GM19328 (cell line): ENCODE measurements at regions not wholly inside any gene's neighbourhood (a gene's known extent, or its start where the extent isn't known, plus 50 kb on each side); places are given as distances from the start of the nearest gene placed in this dataset.

Experiments
- ATAC-seq: cut with Tn5 transposase; IDR thresholded peaks from one replicate; pipeline ENCODE4 v1.9.1; 2021; ENCODE audit warnings: mild to moderate bottlenecking, moderate library complexity; ENCODE audit not compliant: unreplicated experiment

DNA sequence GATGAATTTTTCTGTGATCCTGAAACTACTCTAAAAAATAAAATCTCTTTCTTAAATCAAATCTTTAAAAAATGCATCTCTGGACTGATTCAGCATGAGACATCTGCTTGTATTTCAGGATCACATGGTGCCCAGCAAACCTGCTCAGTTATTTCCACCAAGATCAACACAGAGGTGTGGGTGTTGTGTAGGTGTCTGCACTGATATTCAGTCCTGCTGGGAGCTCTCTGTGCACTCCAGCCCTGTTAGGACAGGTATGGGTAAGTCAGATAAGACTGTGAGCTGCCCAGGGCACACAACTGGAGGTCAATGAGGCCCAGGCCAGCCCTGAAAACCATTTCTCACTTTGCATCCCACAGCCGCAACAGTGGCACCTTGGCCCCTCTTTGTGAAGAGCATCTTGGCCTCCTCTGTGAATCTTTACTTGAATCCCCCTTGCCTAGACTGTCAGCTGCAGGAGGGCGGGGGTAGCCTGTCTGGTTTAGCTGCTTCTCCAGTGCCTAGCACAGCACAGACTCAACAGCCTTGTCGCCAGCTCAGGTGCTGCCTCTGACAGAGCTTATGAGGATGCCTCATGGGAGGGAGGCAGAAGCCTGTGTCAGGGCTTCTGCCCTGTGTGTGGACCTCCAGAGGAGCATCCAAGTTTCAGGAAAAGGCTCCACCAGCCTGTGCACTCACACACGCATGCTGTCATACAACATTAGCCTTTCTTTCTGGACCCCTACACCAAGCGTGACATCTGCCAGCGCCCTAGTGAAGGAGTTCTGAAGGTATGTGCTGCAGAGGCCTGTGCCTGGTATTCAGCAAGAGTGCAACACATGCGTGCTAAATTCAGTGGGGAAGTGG lies 187.6 kb upstream of the CST7 start:
- no peak for ATAC-seq

DNA sequence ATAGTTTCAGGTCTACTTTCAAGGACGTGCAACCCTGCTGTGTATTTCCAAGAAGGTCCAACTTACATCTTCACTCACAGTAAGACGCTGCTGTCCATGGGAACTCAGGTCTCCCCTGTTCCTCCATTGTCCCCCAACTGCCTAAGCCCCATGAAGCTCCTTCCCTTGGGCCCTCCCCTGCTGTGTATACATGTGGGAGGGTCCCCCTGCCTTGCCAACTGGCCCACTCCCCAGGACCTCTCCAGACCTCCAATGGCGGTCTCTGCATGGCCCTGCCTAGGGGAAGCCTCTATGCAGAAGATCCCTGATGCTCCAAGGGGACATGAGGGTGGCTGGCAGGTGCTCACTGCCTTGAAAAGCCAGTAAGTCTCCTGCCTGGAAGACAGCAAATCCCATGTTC lies 186.7 kb upstream of the CST7 start:
- ATAC-seq: no peak

DNA sequence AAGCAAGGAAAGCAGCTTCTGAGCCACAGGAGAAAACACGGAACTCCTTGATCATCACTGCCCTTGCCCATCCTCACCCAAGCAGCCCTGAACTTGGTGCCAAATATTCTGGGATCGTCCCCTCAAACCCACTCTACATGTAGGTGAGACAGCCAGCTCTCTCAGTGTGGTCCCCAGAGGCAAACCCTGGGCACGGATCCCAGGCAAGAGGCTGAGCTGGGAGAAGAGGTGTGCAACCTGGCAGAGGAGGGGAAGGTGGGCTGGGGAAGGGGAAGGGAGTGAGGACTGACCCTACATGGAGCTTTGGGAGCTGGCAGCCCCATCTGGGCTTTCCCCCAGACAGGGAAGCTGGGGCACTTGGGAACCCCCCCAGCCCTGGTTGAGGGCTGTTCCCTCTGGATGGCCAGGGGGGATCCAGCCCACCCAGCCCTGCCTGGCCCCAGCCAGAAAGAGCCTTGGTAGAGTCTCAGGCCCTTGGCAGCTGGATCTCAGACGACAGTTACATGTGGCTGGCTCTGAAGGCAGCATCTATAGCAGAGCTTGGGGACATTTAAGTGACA lies 186.2 kb upstream of the CST7 start:
- ATAC-seq: no peak

DNA sequence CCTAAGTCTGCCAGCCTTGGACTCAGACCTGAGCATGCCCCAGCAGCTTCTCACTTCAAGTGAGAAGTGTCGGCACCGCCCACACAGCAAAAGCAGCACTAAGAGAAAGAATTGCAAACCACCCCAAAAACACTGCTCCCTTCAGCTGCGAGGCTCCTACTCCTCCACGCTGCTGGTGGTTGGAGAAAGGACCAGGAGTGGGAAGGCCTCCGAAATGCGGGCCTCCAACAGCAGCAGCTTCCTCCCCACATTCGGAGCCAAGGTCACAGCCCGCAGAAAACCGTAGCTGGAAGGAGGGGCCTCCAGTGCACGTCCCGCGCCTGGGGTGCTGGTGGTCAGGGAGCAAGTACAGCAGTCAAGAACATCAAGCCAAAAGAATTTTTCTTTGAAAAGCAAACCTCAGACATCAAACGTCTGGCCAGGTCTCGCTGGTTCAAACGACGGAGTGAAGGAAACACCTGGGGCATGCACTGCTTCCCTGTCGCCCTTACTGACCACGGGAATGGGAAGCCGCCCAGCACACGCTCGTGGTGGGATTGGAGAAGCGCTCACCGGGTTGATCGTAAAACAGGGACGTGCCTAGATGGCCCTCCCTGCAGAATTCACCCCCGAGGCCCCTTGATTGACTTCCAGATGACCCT lies 185.6 kb upstream of the CST7 start:
- no peak for ATAC-seq

DNA sequence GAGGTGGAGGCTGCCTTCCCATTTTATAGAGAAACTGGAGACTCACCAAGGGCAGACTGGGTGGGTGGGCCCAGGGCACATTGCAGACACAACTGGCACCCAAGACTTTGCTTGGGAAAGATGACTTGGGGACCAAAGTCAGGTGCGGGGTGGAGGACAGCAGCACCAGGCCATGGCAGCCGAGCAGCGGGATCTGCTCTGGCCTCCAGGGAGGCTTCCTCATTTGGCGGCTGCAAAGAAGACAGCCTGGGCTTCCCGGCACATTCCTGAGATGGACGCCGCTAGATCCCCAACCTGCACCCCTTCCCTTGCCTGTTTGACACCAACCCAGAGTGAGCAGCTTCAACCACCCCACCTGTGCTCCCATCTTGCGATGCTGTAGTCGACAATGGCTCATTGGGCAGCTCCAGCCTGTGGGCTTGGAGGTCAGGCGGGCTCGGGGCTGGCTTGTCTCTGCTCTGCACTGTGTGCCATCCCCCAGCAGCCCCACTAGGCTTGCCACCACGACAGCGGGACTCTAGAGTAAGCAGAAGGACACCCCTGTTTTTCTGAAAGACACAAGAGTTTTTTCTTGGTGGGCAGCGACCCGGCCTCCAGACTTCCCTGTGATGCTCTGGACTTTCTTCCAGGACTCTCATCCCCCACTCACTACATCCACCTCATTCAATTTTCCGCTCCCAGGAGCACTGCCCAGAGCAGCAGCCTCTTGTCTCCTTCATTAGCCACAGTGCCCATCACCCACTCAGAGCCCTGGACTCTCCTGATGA lies 184.9 kb upstream of the CST7 start:
- no peak for ATAC-seq

DNA sequence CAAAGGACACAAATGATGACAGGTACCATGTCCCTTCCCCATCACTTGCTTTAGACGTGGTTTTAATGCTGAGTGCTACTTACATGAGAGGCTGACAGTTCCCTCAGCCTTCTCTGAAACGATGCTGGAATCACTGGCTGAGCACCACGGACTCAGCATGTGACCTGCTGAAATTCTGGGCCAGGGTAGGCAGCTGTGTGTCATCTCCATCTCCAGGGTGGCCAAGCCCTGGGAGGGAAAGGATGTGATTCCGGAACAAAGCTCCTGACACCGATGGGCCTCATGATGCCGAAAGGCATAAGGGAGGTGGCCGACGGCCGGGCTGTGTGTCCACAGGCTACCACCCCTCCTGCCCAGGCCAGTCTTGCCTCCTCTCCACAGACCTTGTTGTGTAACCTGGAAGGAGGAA lies 184.3 kb upstream of the CST7 start:
- no peak for ATAC-seq

DNA sequence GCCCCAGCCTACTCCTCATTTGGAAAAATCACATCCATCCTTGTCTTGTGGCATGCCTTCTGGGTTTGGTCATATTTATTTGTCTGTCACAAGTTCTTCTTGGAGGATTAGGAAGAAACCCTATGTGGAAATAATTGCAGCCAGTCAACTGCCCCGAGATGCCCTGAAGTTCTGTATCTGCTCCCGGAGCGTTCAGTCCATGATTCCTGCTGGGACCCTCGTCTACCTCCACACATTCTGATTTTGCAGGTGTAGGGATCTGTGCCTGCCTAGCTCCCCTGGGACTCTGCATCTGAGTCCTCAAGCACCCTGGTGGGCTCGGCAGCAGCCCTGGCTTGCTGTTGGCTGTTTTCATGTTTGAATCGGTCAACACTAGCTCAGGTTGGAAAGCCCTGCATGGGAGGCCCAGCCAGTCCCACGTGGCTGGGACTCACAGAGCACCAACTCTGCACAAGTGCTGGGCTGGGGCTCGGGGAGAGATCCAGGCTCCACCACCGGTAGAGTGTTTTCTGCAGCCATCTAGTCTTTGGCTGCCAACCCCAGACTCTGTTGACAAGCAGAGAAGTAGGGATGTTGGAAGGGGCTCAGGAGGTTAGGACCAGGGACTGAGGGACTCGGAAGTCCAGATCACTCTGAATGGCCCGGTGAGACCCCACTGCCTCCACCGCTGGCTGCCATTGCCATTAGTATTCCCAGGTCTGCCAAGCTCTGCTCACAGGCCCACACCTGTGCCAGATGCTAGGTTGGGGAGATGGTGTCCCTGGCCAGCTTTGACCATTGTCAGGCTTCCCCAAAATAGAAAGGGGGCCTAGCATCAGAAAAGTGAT lies 183.5 kb upstream of the CST7 start:
- ATAC-seq: no peak

DNA sequence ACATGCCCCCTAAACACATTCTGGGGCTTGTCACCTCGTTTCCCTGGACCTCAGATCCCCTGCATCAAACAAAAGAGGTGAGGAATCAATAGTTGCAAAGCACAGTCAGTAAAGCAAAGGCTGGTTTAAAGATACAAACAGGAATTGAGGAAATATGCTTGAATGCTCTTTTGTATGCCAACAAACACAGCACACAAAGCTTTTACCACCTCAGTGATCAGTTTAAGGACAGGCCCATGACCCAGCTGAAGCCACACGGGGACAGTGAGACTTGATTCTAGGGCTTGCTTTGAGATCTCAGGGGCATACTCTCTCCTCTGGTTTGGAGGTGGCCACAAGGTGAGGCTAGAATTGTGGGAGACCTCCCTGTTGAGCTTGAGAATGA lies 182.9 kb upstream of the CST7 start:
- no peak for ATAC-seq

DNA sequence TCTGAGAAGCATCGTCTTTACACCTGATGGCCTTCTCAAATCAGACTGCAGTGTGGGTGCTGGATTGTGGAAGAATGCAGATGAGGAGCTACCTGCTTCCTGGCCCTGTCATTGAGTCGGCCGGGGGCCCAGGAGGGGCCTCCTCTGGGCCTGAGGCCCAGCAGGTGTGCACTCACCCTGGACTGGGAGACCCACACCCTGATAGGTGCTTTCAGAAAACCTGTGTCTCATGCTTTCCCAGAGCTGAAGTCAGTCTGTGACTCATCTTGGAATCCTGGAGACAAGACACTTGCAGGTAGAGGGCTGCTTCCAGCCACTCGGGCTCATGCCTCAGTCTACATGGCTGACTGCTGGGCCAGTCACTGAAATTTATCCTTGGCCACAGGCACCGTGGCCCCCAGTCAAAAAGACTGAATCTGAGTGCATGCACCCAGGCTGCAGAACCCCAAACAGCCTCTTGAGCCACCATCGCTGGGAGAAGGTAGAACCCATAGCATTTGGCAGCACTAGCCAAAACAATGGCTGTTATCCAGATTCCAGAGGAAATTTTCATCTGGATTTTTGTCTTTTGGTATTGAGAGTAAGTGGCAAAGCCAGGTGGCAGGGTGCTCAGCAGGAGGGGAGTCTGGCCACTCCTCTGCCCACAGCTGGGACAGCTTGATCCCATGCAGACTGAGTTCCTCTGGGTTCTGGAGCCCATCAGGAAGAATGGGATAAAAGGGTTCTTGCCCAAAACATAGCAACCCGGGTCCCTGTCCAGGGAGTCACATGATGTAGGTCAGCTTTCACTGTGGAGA lies 182.0 kb upstream of the CST7 start:
- ATAC-seq: no peak

DNA sequence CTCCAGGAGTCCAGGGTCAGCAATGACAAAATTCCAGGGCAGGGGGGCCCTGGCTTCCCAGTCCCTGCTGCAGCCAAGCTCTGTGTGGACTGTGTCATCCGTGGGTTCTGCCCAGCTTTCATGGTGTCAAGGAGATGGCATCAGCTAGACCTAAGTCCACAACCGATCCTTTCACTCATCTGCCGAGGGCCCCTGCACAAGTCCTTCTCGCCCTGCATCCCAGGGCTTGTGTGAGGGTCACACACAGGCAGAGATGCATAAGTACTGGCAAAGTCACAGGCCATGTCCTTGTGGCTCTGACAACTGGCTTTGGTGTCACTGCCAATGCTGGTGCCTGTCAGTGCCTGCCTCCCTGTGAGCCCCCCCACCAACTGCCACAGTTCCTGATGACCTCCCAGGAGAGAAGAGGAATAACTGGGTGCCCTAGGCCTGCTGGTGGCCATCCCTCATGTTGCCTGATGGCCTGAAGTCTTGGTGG lies 181.4 kb upstream of the CST7 start:
- ATAC-seq: no peak

DNA sequence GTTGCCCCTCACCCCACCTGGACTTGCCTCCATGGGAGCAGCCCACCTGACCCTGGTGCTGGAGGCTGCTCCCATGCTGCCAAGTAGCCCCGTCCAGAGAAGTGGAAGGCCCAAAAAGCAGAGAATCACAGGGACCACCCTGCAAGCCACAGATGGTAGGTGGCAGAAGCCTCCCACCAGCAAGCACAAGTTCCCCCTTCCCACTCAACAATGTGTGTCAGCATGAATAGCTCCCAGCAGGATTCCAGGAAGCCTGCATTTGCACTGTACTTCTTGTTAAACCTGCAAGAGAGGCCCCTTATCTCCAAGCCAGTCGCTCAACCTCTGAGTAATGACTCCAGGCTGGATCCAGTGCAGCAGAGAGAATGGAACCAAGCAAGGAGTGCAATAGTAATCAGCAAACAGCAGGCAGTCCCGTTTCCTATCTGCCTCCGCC lies 180.8 kb upstream of the CST7 start:
- ATAC-seq: no peak

DNA sequence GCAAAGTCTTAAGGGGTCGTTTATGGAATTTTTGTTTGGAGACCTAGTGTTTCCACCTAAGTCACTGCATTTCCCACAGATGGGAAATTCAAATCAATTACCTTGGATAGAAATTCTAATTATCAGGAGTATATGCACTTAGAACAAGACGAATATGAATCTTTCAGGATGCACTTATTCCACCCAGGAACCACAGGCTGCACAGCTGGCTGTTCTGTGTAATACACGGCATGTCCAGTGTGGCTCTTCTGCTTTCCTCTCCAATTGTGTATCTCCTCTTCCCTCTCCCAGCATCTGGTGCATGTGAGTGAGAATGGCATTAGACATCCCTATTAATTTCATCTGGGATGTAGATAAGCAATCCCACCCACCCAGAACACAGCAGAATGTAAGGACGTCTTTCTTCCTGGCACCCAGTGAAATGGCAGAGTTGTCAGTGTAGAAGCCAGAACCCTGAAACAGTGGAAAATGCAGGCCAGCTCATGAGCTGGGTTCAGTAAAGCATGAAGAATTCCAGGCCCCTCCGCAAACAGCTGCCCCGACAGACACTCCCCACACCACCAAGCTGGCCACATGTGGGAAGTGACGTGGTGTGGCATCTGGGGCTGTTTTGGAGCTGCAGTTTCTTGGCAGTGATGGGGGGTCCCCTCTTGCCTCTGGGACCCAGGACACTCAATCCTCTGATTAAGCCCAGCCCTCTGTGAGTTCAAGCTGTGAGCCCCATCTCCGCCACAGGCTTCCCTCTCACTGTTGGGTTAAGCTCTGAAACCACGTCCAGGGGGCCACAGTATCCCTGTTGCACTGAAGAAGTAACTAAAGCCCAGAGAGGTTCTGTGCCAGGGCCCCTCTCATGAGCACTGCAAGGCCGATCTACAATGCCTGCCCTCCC lies 180.1 kb upstream of the CST7 start:
- no peak for ATAC-seq

DNA sequence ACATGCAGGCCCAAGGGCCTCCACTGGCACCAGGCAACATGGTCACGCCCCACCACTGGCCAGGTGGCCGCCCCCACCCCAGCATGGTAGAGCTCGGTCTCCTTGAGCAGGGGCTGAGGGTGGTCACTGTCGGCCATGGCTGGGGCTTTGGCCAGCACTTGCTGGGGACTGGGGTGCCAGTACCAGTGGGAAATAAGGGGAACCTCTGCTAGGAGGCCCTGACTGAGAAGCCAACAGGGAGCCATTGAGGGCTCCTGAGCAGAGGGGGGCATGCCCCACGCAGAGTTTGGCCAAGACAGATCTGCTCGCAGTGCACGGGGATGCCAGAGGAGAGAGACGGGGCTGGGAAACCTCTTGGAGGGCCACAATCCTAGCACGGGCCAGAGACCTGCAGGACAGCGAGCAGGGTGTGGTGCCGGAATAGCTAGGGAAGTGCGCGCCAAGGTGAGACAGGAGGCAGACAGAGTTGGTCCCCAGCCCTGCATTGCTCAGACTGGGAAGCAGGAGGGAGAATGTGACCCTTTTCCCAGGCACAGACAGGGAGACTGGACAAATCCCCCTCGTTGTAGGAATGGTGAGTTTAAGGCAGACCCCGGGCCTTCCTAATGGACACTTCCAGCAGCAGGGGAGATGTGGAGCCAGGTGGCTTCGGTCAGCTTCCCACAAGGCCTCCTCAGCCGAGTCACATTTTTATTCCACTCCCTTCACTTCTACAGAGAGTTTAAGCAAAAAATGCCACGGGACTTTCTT lies 179.0 kb upstream of the CST7 start:
- ATAC-seq: no peak

DNA sequence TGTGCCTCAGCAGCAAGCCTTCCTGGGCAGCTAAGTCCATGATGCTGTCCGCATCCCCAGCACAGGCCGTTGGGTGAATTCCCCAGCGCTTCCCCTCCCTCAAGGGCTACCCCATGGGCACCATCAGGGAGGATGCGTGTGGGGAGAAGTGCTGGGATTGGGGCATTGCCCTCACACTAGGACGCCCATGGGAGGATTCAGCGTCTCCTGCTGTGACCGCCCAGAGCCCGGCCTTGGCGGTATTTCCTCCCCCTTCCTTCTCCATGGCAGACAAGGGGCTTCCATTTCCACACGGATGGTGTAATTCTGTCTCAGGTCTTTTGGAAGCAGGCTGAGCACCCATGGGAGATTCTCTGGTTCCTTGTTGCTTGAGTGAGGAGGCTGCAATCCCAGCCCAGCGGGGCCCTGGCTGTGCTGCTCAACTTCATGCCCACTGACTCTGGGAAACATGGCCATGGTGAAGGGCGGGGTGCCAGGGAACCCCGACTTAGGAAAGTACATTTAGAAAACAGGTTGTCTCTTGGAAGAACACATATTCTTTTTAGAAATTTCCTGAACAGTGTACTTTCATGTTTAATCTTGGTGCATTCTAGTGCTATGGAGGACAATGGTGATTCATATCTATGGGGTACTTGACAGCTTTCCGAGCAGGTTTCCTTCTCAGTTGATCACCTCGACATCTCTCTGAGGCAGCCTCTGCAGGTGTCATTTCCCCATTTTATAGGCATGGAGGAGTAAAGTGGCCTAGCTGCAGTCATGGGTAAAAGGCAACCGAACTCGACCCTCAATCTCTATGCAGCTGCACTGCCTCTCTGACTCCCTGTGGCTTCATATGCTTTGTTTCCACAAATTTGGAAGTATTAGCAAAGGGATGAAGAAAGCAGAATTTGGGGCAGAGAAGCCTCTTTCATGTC lies 178.2 kb upstream of the CST7 start:
- no peak for ATAC-seq

DNA sequence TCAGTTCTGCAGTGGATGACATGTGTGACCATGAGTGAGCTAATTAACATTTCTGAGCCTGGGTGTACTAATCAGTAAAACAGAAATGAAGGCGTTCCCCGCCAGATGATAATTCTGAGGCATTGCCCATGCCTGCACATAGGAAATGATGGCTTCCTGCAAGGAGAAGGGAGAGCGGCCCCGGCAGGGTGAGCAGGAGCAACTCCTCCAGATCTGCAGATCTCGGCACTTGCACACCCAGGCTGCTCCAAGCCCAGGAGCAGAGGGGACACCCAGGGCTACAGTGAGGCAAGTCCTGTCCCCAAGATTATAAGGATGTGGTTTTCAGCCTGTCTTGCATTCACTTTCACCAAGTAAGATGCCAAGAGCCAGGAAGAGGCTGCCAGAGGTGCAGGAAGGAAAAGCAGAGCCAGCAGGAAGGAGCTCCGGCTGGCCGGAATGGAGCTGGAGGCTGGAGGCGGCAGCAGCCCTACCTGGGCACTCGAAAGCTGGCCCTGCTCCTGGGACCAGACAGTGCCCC lies 177.5 kb upstream of the CST7 start:
- ATAC-seq: no peak

DNA sequence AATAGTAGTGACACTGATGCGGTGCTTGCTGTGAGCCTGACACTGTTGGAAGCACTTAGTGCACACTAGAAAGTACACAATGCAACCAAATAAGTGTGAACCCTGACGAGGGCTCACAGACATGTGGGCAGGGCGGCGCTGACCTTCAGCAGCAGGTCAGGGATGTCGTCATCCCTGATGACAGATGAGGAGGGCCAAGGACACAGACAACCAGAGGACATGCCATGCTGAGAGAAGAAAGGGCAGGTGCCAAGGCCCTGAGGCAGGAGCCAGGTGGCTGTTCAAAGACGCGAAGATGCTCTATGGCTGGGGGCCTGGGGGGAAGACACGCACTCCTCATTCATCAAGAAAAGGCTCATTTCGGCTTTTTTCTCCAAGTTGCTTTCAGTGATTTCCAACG lies 176.4 kb upstream of the CST7 start:
- no peak for ATAC-seq

DNA sequence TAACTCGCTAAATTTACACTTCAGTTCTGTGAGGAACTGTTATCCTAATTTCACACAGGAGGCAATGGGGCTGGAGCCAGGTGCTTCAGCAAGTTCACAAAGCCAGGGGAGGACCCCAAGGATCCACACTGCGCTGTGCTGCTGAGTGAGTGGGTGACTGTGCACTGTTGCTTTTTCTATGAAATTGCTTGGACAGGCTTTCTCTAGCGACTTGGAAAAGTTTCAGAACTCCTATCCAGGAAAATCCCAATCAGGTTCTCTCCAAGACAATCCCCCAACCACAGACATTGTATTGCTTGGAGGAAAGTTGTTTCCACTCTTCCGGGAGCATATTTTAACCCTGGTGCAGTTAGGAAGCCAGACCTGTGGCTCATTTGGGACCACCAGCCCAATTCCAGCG lies 175.9 kb upstream of the CST7 start:
- ATAC-seq: no peak
